GM18858 (cell line): ENCODE measurements at regions not wholly inside any gene's neighbourhood (a gene's known extent, or its start where the extent isn't known, plus 50 kb on each side); places are given as distances from the start of the nearest gene placed in this dataset.
"Not testable (repeated sequence)": the region's sequence is repeated elsewhere in the genome, so short reads cannot be mapped to it uniquely, and the experiment has no call there.

Experiments
- ATAC-seq: cut with Tn5 transposase; IDR thresholded peaks from one replicate; pipeline ENCODE4 v1.9.1; 2021; ENCODE audit not compliant: unreplicated experiment

DNA sequence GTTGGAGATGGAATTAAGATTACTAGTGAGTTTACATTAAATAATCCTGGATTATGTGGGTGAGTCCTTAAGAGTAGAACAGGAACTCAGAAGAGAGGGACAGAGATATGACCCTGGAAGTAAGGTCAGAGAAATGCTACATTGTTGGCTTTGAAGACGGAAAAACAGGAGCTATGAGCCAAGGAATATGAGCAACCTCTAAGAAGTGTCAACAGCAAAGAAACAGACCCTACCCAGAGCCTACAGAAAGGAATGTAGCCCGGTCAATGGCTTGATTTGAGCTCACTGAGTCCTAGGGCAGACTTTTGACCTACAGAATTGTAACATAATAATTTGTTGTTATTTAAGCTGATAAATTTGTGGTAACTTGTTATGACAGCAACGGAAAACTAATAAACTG lies 304.9 kb downstream of the IPMK start:
- ATAC-seq: no peak

DNA sequence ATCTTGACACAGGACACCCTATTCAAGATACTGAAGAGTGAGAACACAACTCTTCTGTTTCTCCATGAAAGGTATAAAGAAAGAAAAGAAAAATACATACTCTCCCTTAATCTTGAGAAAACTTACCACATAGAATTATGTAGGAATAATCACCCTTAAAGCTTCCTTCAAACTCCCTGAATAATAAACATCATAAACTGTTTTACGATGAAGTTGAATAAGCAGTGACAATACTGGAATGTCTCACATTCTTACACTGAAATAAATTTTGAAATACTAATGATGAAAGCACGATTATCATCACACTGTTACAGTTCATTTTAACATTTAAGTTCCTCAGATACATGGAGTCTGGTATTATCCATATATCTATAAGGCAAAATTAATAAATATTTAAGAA lies 306.2 kb downstream of the IPMK start:
- no peak for ATAC-seq

DNA sequence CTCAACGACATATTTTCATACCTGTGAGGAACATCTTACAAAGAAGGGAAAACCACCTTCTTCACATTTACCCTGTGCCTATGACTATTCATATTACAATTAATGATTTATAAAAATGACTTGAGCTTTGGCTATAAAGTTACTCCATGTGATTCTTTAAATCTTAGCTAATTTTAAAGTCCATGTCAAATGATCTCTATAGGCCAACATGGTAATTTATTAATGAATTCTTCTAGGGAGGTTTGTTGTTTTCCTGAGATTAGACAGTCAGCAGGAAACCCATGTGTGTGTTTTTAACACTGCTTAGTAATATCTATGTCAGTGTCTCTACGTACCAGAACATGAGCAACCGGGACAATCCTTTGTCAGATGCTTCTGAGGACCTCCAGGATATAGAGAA lies 307.3 kb downstream of the IPMK start:
- ATAC-seq: no peak

DNA sequence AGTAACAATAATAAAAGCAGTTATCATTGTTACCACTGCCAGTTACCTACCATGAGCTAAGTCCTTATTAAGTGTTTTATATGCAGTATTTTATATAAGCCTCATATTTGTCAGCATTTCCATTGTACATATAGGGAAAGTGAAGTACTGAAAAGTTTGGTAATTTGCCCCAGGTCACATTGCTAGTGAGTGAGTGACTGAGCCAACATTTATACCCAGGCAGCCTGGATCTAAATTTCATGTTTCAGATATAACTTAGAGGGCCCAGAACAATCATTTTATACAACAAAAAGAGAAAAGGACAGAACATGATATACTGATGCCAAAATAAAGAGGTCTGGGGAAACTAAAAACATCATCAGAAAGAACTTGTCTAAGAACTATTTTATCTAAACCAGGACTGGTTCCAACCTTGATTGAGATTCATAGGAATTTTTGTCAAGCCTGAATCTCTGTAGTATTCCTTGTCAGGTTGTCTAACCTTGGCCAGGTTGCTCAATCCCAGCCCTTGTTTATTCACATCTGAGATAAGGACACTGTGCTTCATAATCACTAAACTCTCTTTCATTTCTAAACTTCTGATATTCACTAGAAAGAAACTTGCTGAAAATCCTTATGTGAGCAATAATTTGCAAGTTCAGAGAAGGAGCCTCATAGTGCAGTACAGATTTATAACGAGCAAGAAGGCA lies 308.2 kb downstream of the IPMK start:
- ATAC-seq: no peak

DNA sequence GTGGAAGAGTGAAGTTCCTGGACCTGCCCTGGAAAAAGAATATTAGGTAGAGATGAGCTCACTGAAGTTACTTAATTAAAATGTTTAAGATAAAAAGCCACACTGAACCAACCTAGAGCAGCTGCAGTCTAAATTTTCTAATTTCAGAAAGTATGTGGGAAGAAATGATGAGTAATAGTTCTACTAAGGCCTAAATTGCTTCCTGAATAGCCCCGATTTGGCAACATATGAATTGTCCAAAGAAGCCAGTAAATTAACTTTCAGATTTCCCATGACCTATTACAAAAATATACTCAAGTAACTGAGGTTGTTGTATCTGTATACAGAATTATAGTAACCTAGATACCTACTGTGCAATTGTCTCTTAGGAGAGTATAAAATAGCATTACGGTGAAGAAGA lies 312.6 kb downstream of the IPMK start:
- no peak for ATAC-seq

DNA sequence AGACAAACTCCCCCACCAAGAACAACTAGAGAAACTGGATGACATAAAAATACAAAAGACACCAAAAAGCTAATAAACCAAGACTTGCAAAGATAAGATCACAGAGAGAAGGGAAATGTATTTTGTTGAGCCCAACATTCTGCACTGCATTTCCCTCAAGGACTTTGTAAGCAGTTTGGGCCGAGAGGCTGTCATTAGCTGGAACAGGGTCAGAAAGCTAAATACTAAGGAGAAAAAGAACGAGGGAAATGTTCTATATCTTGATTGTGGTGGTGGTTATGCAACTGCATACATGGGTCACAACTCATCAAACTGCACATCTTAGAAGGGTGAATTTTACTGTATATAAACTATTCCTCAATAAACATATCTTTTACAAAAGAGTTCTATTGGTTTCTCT lies 315.0 kb downstream of the IPMK start:
- ATAC-seq: no peak

DNA sequence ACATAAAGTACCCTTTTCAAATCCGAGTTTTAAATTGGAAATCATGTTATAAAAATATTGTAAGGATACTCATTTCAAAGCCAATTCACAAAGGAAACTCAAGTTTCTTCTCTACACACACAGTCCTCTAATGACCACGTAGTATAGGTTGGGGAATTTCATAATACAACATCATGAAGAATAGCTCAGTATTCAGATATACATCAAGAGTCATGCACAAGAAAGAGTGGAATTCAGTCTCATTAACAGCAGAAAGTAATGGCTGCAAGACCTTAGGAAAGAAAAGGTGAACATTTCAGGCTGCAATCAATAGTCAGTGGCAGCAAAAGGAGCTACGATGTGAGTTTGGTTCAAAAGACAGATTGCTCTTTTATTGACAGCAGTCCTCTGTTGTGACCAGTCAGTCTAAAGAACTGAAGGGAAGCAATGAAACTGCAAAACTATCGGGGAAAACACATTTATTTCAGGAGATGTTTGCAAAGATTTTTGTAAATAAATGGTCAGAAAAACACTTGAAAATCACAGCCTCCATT lies 317.2 kb downstream of the IPMK start:
- ATAC-seq: no peak

DNA sequence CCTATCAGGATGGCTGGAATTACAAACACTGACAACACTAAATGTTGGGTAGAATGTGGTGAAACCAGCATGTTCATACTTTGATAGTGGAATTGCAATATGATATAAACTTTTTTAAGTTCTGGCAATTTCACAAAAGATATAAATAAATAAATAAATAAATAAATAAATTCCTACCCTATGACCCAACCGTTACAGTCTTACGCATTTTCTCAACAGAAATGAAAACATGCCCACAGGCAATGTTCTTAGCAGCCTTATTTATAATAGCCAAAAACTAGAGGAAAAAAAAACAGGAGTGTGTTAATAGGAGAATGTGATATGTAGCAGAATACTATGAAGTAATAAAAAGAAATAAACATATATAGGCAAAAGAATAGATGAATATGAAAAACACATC lies 318.9 kb downstream of the IPMK start:
- ATAC-seq: no peak

DNA sequence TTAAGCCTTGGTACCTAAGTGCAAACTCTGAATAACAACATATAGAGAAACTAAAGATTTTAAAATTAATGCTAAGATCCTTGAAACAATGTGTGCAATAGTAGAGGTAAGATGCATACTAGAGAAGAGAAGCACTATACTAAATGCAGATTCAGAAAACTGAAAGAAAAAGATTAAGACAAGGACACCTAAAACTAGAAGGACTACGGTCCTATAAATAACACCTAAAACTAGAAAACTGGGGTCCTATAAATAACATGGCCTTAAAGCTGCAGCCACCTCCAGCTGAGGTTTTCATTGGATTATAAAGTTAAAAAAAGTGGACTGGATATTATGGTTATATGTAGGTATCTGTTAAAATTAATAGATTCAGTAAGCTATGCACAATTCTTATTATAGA lies 320.9 kb downstream of the IPMK start:
- ATAC-seq: no peak

DNA sequence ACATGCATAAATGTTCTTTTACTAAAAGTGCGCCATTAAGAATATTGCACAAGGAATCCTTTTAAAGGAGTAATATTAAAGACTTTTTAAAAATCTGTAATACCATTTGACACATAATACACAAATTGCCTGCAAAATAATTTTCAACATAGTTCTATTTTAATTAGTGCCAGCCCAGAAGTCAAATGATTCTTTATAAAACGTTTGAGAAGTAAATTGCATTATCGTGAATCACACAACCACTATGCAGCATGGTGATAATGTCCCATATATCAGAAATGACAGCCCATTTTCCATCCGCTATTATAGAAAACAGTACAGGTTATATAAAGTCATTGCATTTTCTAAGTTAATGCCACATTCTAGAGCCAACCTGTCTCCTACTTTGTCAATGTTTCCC lies 324.0 kb downstream of the IPMK start:
- no peak for ATAC-seq

DNA sequence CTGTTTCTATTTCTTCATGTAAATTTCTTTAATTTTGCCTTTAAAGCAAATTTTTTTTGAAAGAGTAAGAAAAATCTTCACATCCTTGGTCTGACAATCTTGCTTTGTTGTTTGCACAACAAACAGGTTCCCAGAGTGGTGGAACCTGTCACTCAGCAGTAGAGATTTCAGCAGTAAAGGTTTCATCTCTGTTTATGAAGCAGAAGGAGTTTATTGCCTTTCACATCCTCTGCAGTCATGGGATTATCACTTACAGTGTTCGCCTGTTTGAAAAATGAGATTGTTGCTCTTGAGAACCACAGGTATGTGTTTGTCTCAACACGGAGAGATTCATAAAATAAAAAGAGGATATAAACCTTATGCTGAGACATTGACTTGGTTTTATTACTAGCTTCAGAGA lies 342.6 kb downstream of the IPMK start:
- ATAC-seq: no peak

DNA sequence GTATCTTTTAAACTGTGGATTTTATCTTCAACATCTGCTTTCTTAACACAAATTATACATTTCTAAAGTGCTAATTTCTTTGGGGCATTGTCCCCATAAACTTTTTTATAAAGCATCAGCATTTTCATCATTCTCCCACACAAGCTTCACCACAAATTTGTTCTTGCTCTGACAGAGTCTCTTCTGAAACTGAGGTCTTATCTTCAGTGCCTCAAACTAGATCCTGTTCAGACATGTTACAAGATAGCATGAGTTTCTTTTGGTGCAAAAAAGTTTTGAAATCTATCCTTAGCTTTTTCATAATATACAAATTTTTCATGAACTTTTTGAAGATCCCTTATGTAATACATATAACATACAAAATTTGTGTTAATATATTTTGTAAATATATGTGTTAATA lies 346.6 kb downstream of the IPMK start:
- no peak for ATAC-seq

DNA sequence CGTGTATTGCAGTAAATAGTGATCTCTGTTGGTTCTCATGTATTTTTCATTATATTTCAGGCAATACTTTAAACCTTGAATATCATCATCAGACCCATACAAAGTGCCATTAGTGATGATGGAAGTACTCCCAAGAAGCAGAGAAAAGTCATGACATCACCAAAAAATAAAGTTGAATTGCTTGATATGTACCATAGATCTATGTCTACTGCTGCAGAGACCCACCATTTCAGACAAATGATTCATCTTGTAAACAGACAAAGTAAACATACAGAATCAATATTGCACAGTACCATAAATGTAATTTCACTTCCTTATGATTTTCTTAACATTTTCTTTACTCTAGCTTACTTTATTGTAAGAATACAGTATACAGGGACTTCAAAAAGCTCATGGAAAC lies 347.8 kb downstream of the IPMK start:
- no peak for ATAC-seq

DNA sequence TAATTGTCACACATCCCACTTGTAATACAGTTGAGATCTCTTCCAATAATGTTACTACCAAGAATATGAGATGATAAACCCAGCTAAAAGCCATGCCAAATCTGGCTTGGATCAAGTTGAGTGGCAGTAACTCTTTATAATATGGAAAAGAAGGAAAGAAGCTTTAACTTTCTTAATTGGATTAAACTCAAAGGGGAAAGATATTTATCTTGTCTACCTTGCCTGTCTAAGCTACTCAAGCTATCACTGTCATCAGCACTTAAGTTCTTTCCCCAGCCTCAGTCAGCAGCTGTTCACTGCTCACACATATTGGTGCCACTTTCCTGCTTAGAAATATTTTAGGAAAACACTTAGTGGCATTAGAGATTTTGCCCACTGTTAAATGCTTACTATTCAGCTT lies 350.7 kb downstream of the IPMK start:
- no peak for ATAC-seq

DNA sequence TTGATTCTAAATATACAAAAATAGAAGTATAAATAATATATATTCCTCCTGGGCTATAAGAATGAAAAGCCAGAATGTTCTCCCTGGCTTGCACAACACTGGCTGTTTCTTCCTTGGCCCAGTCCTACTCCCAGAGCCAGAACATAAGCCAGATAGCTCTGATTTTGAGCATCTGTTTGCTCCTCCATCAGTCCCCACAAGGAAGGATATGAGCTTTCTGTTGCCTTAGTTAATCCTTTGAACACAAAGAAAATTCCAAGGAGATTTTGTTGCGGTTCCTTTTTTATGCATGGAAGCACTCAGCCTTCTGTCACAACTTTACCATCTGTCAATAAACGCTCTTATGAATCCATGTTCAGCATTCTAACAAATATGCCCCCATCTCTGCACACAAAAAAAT lies 361.8 kb downstream of the IPMK start:
- ATAC-seq: no peak

DNA sequence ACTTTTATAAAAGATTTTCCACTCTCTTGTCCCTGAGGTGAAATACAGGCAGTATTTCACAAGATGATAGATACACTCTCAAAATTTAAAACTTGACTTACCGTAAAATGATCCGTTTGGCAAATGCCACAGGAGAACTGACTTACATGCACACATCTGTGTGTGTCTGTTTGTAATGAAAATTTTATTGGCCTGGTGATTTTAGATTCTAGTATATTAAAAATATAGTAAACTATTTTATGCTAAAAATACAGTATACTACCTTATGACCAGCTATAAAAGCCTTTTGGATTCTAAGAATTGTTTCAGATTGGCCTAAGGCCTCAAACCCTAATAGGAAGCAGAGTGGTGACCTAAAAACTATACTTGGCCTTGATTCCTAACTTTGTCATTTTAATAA lies 362.7 kb downstream of the IPMK start:
- no peak for ATAC-seq

DNA sequence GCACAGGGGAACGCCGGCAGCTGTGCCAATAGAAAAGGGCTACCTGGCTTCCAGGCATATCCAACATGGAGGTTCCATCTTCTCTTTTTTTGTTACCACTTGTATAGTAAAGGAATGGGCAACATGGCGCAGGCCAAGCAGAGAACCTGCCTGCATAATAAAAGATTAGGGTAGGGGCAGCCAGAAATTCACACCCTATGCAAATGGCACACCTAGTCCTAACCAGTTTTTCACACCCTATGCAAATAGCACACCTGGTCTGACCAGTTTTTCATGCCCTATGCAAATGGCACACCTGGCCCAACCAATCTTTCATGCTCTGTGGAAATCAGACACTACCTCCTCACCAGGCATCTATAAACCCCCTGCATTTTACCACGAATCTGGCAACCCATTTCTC lies 369.5 kb downstream of the IPMK start:
- ATAC-seq: no peak

DNA sequence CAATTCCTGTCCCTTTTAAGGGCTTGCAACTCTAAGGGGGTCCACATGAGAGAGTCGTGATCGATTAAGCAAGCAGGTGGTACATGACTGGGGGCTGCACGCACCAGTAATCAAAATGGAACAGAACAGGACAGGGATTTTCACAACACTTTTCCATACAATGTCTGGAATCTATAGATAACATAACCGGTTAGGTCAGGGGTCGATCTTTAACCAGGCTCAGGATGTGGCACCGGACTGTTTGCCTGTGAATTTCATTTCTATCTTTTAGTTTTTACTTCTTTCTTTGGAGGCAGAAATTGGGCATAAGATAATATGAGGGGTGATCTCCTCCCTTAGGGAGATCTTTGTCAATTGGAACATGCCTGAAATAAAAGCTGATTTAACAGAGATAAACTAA lies 370.1 kb downstream of the IPMK start:
- ATAC-seq: no peak

DNA sequence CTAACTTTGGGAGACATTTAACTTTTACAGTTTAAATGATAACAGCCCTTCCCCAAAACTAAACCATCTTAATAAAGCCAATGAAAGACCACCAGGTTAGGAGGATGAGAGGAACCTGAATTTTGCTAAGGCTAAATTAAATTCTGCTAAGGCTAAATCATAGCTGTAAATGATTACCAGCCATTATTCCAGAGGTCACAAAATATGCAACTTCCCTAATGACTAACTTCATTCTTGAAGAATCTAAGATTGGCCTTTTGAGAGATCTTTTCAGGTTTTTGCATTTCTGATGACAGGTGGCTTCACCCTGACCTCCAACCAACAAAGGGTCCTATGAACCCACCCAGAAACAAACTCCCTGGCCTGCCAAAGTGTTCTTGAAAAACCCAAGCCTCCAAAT lies 373.3 kb downstream of the IPMK start:
- ATAC-seq: no peak

DNA sequence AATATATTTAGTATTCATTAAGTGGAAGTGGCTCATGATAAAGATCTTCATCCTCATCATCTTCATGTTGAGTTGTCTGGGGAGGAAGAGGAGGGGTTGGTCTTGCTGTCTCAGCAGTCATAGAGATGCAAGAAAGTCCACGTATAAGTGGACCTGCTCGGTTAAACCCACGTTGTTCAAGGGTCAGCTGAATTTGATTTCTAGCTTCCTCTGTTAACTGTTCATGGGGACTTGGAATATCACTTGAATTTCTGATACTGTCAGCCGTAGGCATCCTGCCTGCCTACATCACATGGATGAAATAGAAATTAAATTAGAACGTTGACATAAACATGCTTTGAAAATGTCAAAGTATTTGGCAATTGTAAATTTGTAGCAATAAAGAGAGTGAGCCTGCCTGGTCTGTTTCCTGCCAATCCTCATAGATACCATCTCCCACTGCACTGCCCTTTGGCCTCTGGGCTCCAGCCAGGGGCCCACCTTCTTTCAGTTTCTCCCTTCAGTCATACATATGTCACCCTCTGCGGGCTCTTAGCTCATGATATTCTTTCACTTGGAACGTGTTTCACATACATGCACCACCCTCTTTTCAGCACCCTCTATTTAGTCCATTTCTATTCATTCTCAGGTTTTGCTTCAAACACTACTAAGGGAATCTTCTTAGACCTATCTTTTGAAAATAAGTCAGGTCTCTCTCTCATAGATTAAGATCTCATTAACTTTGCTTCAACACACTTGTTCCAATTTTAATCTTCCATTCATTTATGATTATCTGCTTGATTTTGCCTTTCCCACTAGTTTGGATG lies 376.3 kb downstream of the IPMK start:
- no peak for ATAC-seq

DNA sequence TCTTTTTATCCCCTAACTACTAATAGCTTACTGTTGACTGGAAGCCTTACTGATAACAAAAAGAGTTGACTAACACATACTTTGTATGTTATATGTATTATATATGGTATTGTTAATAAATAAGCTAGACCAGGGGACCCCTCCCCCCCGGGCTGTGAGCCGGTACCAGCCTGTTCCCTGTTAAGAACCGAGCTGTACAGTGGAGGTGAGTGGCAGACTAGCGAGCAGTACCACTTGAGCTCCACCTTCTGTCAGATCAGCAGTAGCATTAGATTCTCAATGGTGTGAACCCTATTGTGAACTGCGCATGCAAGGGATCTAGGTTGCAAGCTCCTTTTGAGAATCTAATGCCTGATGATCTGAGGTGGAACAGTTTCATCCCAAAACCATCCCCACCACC lies 377.0 kb downstream of the IPMK start:
- ATAC-seq: no peak

DNA sequence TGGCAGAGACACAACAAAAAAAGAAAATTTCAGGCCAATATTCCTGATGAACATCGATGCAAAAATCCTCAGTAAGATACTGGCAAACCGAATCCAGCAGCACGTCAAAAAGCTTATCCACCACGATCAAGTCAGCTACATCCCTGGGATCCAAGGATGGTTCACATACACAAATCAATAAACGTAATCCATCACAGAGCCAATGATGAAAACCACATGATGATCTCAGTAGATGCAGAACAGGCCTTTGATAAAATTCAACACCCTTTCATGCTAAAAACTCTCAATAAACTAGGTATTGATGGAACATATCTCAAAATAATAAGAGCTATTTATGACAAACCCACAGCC lies 382.1 kb downstream of the IPMK start:
- not testable (repeated sequence) for ATAC-seq
